H1 (cell line): ENCODE measurements at regions not wholly inside any gene's neighbourhood (a gene's known extent, or its start where the extent isn't known, plus 50 kb on each side); places are given as distances from the start of the nearest gene placed in this dataset.

Experiments
- CTCF ChIA-PET: fragments of 300-600 bp; sonication (Branson Sonifier 250); formaldehyde crosslinking; loops from one replicate; lab custom pipeline; 2021; ENCODE audit not compliant: partially characterized antibody; lab: Charles Lee
- POLR2A ChIA-PET: fragments of 300-600 bp; sonication (Branson Sonifier 250); formaldehyde crosslinking; loops from one replicate; lab custom pipeline; 2021; ENCODE audit warnings: inconsistent platforms; ENCODE audit not compliant: partially characterized antibody; lab: Charles Lee
- DNase-seq, 2 experiments: peaks; one replicate each; pipeline versions ENCODE4 v3.0.0 to v3.0.0-alpha.2; 2010 to 2022; ENCODE audit warnings: low spot score in 2 of 2, low read depth in 1 of 2, mixed read lengths in 1 of 2
- FAIRE-seq: peaks from 2 replicates; lab custom pipeline; 2011; peaks lifted over from hg19 to GRCh38; lab: Jason Lieb, UNC
- H2AFZ ChIP-seq: 2 replicates; pipeline ENCODE4 v1.8.1; 2012; ENCODE audit warnings: low read length, inconsistent platforms
- H2AK5ac ChIP-seq: 2 replicates; pipeline ENCODE4 v1.6.1; 2013; ENCODE audit warnings: low read depth, low read length
- H2BK120ac ChIP-seq: replicated peaks from 2 replicates; pipeline ENCODE3; 2013; ENCODE audit warnings: low read depth, low read length, inconsistent platforms
- H2BK12ac ChIP-seq: 2 replicates; pipeline ENCODE4 v1.6.1; 2013; ENCODE audit warnings: low read depth, low read length
- H2BK15ac ChIP-seq: 2 replicates; pipeline ENCODE4 v1.6.1; 2013; ENCODE audit warnings: low read length
- H2BK20ac ChIP-seq: 2 replicates; pipeline ENCODE4 v1.6.1; 2013; ENCODE audit warnings: low read length
- H2BK5ac ChIP-seq: 2 replicates; pipeline ENCODE4 v1.6.1; 2013; ENCODE audit warnings: low read depth, low read length
- H3K14ac ChIP-seq: 2 replicates; pipeline ENCODE4 v1.6.1; 2013; ENCODE audit warnings: inconsistent platforms; ENCODE audit not compliant: insufficient read length
- H3K18ac ChIP-seq: 2 replicates; pipeline ENCODE4 v1.6.1; 2013; ENCODE audit warnings: low read length; ENCODE audit errors: extremely low read depth
- H3K23ac ChIP-seq: 2 replicates; pipeline ENCODE4 v1.6.1; 2013; ENCODE audit warnings: inconsistent platforms; ENCODE audit not compliant: insufficient read length
- H3K23me2 ChIP-seq: 2 replicates; pipeline ENCODE4 v1.6.1; 2013; ENCODE audit warnings: low read depth, low read length
- H3K27ac ChIP-seq: 2 replicates; pipeline ENCODE4 v1.6.1; 2011; ENCODE audit warnings: low read depth, low read length, inconsistent platforms
- H3K27me3 ChIP-seq, 4 experiments: replicated peaks in 1 of 4; 1 replicate in 1 of 4; 2 replicates in 3 of 4; pipeline versions ENCODE4 v1.6.1 to v1.8.1; 2011 to 2013; ENCODE audit warnings: low read length in 3 of 4, mild to moderate bottlenecking in 3 of 4, inconsistent platforms in 2 of 4, mixed read lengths in 2 of 4, moderate library complexity in 1 of 4; ENCODE audit not compliant: control insufficient read depth in 3 of 4, insufficient read depth in 3 of 4; ENCODE audit errors: extremely low read depth in 1 of 4
- H3K36me3 ChIP-seq, 4 experiments: 2 replicates each; pipeline versions ENCODE4 v1.6.1 to v1.8.1; 2011 to 2013; ENCODE audit warnings: mild to moderate bottlenecking in 4 of 4, low read length in 3 of 4, moderate library complexity in 2 of 4, control low read depth in 1 of 4, inconsistent platforms in 1 of 4; ENCODE audit not compliant: insufficient read depth in 4 of 4, control insufficient read depth in 2 of 4
- H3K4ac ChIP-seq: replicated peaks from 2 replicates; pipeline ENCODE3; 2013; ENCODE audit warnings: low read length, low read depth, mixed read lengths, inconsistent platforms; ENCODE audit not compliant: insufficient read length
- H3K4me1 ChIP-seq, 4 experiments: replicated peaks in 1 of 4; 1 replicate in 1 of 4; 2 replicates in 3 of 4; pipeline versions ENCODE4 v1.6.1 to v1.8.1; 2011 to 2013; ENCODE audit warnings: low read length in 3 of 4, inconsistent platforms in 2 of 4, mixed read lengths in 1 of 4; ENCODE audit not compliant: insufficient read depth in 4 of 4, control insufficient read depth in 3 of 4
- H3K4me2 ChIP-seq, 2 experiments: 2 replicates each; pipeline versions ENCODE4 v1.6.1 to v1.8.1; 2011 to 2013; ENCODE audit warnings: low read depth in 2 of 2, low read length in 2 of 2, control low read depth in 1 of 2, inconsistent platforms in 1 of 2, mild to moderate bottlenecking in 1 of 2; ENCODE audit not compliant: insufficient read depth in 1 of 2
- H3K4me3 ChIP-seq, 4 experiments: fragments of 200-600, 300-600 bp in 1 of 4; sonication (generic), shearing (Covaris generic), sonication (Bioruptor Twin) in 1 of 4; 2 replicates each; pipeline versions ENCODE4 v1.5.1 to v1.8.1; 2011 to 2016; ENCODE audit warnings: low read length in 4 of 4, low read depth in 3 of 4, control low read depth in 2 of 4, inconsistent platforms in 2 of 4, mild to moderate bottlenecking in 2 of 4, mixed read lengths in 1 of 4, moderate library complexity in 1 of 4; ENCODE audit not compliant: insufficient read depth in 2 of 4; ENCODE audit errors: extremely low read depth in 1 of 4
- H3K56ac ChIP-seq: replicated peaks from 2 replicates; pipeline ENCODE3; 2013; ENCODE audit warnings: low read depth, mild to moderate bottlenecking, mixed read lengths, low read length, inconsistent platforms; ENCODE audit not compliant: insufficient read length
- H3K79me1 ChIP-seq: 2 replicates; pipeline ENCODE4 v1.6.1; 2013; ENCODE audit warnings: low read depth, low read length, control low read depth
- H3K79me2 ChIP-seq, 2 experiments: 2 replicates each; pipeline versions ENCODE4 v1.6.1 to v1.8.1; 2012 to 2013; ENCODE audit warnings: low read length in 2 of 2, mild to moderate bottlenecking in 2 of 2, inconsistent platforms in 1 of 2; ENCODE audit not compliant: insufficient read depth in 2 of 2, control insufficient read depth in 1 of 2
- H3K9ac ChIP-seq, 4 experiments: replicated peaks in 1 of 4; 1 replicate in 1 of 4; 2 replicates in 3 of 4; pipeline versions ENCODE4 v1.6.1 to v1.8.1; 2011 to 2013; ENCODE audit warnings: low read depth in 3 of 4, low read length in 3 of 4, control low read depth in 2 of 4, mild to moderate bottlenecking in 2 of 4, moderate library complexity in 2 of 4, inconsistent platforms in 1 of 4; ENCODE audit errors: extremely low read depth in 1 of 4
- H3K9me3 ChIP-seq, 2 experiments: 2 replicates each; pipeline versions ENCODE4 v1.6.1 to v1.8.1; 2012 to 2013; ENCODE audit warnings: mild to moderate bottlenecking in 2 of 2, moderate library complexity in 2 of 2, control low read depth in 1 of 2, inconsistent platforms in 1 of 2, low read depth in 1 of 2, low read length in 1 of 2, mixed read lengths in 1 of 2; ENCODE audit not compliant: insufficient read depth in 2 of 2
- H4K20me1 ChIP-seq, 2 experiments: replicated peaks in 1 of 2; 2 replicates each; pipeline versions ENCODE3 to v1.8.1; 2011 to 2013; ENCODE audit warnings: inconsistent platforms in 2 of 2, low read length in 2 of 2, mild to moderate bottlenecking in 1 of 2; ENCODE audit not compliant: insufficient read depth in 2 of 2, control insufficient read depth in 1 of 2
- H4K5ac ChIP-seq: 2 replicates; pipeline ENCODE4 v1.6.1; 2013; ENCODE audit warnings: low read length, low read depth, mixed read lengths, inconsistent platforms; ENCODE audit not compliant: insufficient read length
- H4K8ac ChIP-seq: 2 replicates; pipeline ENCODE4 v1.8.0; 2013; ENCODE audit warnings: mild to moderate bottlenecking, moderate library complexity, low read length, inconsistent platforms; ENCODE audit not compliant: insufficient read depth; ENCODE audit errors: extremely low read depth
- H4K91ac ChIP-seq: replicated peaks from 2 replicates; pipeline ENCODE3; 2013; ENCODE audit warnings: low read length, mixed read lengths, inconsistent platforms; ENCODE audit not compliant: insufficient read length
- ASH2L ChIP-seq: fragments of 200-600, 300-600 bp; sonication (generic); IDR thresholded peaks from one replicate; pipeline ENCODE4 v1.7.1; 2017; ENCODE audit warnings: low read length
- CEBPB ChIP-seq: IDR thresholded peaks from 2 replicates; pipeline ENCODE4 v1.6.1; 2012; ENCODE audit warnings: low read depth, low read length
- CTCF ChIP-seq, 3 experiments: IDR thresholded peaks; 1 replicate in 2 of 3; 2 replicates in 1 of 3; pipeline versions ENCODE4 v1.5.1 to v1.6.1; 2011; ENCODE audit warnings: low read length in 3 of 3, mild to moderate bottlenecking in 3 of 3, inconsistent platforms in 2 of 3, low read depth in 1 of 3, moderate library complexity in 1 of 3; ENCODE audit not compliant: insufficient read depth in 1 of 3; ENCODE audit errors: control extremely low read depth in 1 of 3
- E2F6 ChIP-seq: IDR thresholded peaks from 2 replicates; pipeline ENCODE4 v1.6.1; 2012; ENCODE audit warnings: inconsistent platforms
- EGR1 ChIP-seq: IDR thresholded peaks from 2 replicates; pipeline ENCODE4 v1.6.1; 2011; ENCODE audit warnings: low read depth, low read length, borderline replicate concordance
- EZH2 ChIP-seq: fragments of 200-600 bp; sonication (generic); IDR thresholded peaks from 2 replicates; pipeline ENCODE4 v1.7.1; 2012; ENCODE audit warnings: low read depth, mild to moderate bottlenecking, moderate library complexity, low read length, inconsistent platforms; ENCODE audit not compliant: severe bottlenecking
- GTF2F1 ChIP-seq: IDR thresholded peaks from 2 replicates; pipeline ENCODE4 v1.6.1; 2012; ENCODE audit warnings: low read depth, low read length, improper control_type of control experiment, borderline replicate concordance
- KDM1A ChIP-seq: fragments of 200-600, 300-600 bp; sonication (generic); IDR thresholded peaks from 2 replicates; pipeline ENCODE4 v1.7.1; 2016; ENCODE audit warnings: mild to moderate bottlenecking, low read length, borderline replicate concordance
- KDM4A ChIP-seq: IDR thresholded peaks from one replicate; pipeline ENCODE4 v1.7.1; 2012; ENCODE audit warnings: low read depth, mild to moderate bottlenecking, moderate library complexity, low read length, inconsistent platforms; ENCODE audit not compliant: severe bottlenecking
- MAX ChIP-seq: IDR thresholded peaks from 2 replicates; pipeline ENCODE4 v1.6.1; 2012; ENCODE audit warnings: inconsistent platforms
- SIRT6 ChIP-seq: IDR thresholded peaks from one replicate; pipeline ENCODE4 v1.7.1; 2012; ENCODE audit warnings: low read length, inconsistent platforms
- TEAD4 ChIP-seq: IDR thresholded peaks from 2 replicates; pipeline ENCODE4 v1.6.1; 2012; ENCODE audit warnings: low read depth, low read length, inconsistent platforms, mixed read lengths
- WGBS, 2 experiments: shearing (Covaris generic) in 1 of 2; methylation state at CpG; one replicate each; pipeline versions ENCODE4 v1.1.6 to v1.1.7; 2013 to 2015; ENCODE audit warnings: low lambda C conversion rate in 2 of 2, mixed read lengths in 2 of 2, inconsistent platforms in 1 of 2, low coverage in 1 of 2, missing lambda C conversion rate in 1 of 2; ENCODE audit not compliant: insufficient replicate concordance in 2 of 2, insufficient coverage in 1 of 2, insufficient read length in 1 of 2; ENCODE audit errors: extremely low coverage in 1 of 2, missing lambda C conversion rate in 1 of 2; 5-methylcytosine and 5-hydroxymethylcytosine counted together

- H3K4me1 ChIP-seq: no peaks in the 10 kb centered on the region
- H3K79me2 ChIP-seq: no peaks in the 10 kb centered on the region
- H3K4me2 ChIP-seq: no peak overlapping the region
- no peak overlapping the region for H3K23ac ChIP-seq
- no peaks in the 10 kb centered on the region for H3K79me1 ChIP-seq
- H2AFZ ChIP-seq: no peak overlapping the region; the same call in 1 of the 2 replicates
- no peaks in the 10 kb centered on the region for H4K20me1 ChIP-seq
- no peak for FAIRE-seq
- no peak overlapping the region for H2BK120ac ChIP-seq
- no peak overlapping the region for H4K8ac ChIP-seq
- no peak overlapping the region for H3K56ac ChIP-seq
- H2BK15ac ChIP-seq: no peak overlapping the region
- no peak overlapping the region for H2BK20ac ChIP-seq
- H3K27me3 ChIP-seq: no peaks in the 10 kb centered on the region
- H2BK12ac ChIP-seq: no peak overlapping the region
- WGBS, 2 experiments: 92% methylated on average over 4 of the region's 4 CpGs; no CpG with 5 or more reads in 1 of the 2 experiments
- no peak overlapping the region for H3K18ac ChIP-seq
- no peak overlapping the region for H4K91ac ChIP-seq
- H3K9me3 ChIP-seq: no peaks in the 10 kb centered on the region
- H3K23me2 ChIP-seq: no peaks in the 10 kb centered on the region
- ChIA-PET CTCF (no interaction called here), POLR2A (no interaction called here)
- H3K36me3 ChIP-seq: no peaks in the 10 kb centered on the region
- no peak overlapping the region for H4K5ac ChIP-seq
- H3K14ac ChIP-seq: no peak overlapping the region
- H2BK5ac ChIP-seq: no peak overlapping the region
- DNase-seq: no peak
- no peak overlapping the region for H3K4me3 ChIP-seq
- no peak overlapping the region for H2AK5ac ChIP-seq
- no peak overlapping the region for H3K27ac ChIP-seq
- no peak overlapping the region for H3K4ac ChIP-seq
- H3K9ac ChIP-seq: no peak overlapping the region
- TF ChIP-seq KDM1A (no peak), EZH2 (no peak), TEAD4 (no peak), CTCF (IDR thresholded peaks at IDR 0.05; ENCODE audit: control extremely low read depth in 1 of 3, insufficient read depth in 1 of 3, low read depth in 1 of 3, low read length in 3 of 3) (no peak), E2F6 (no peak), SIRT6 (no peak), EGR1 (no peak), KDM4A (no peak), MAX (no peak), CEBPB (no peak), GTF2F1 (no peak), ASH2L (no peak)
Measured at GRCh38 chr3:35296533-35296932, 342.8 kb upstream of the ARPP21 start.
